ENCODE measurements at regions not wholly inside any gene's neighbourhood (a gene's known extent, or its start where the extent isn't known, plus 50 kb on each side); places are given as distances from the start of the nearest gene placed in this dataset.

DNA sequence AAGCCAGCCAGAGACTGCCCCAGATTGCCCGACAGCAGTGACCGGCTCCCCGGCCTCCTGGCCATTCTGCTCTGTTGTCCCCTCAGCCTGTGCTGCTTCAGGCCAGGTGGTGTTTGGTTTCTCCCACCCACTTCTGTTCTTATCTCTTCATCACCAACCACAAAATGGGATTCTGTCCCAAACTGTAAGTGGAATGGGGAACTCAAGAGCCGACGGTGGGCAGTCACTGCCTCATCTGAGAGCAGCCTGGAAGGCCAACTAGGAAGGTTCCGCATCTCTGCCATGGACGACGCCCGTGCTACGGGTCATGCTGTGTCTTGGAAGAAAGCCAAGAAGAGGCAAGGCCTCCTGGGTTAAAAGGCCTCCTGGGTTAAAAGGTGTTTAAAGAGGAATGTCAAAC is 219.0 kb upstream of the PIK3R1 start:
- TF ChIP-seq, protein P1, sequence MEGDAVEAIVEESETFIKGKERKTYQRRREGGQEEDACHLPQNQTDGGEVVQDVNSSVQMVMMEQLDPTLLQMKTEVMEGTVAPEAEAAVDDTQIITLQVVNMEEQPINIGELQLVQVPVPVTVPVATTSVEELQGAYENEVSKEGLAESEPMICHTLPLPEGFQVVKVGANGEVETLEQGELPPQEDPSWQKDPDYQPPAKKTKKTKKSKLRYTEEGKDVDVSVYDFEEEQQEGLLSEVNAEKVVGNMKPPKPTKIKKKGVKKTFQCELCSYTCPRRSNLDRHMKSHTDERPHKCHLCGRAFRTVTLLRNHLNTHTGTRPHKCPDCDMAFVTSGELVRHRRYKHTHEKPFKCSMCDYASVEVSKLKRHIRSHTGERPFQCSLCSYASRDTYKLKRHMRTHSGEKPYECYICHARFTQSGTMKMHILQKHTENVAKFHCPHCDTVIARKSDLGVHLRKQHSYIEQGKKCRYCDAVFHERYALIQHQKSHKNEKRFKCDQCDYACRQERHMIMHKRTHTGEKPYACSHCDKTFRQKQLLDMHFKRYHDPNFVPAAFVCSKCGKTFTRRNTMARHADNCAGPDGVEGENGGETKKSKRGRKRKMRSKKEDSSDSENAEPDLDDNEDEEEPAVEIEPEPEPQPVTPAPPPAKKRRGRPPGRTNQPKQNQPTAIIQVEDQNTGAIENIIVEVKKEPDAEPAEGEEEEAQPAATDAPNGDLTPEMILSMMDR (IDR thresholded peaks at IDR 0.05): no peak
- no peak for TF ChIP-seq POLR2A (IDR thresholded peaks at IDR 0.05)

Measured in uterus (tissue), 2 donors.